ENCODE measurements at regions not wholly inside any gene's neighbourhood (a gene's known extent, or its start where the extent isn't known, plus 50 kb on each side); places are given as distances from the start of the nearest gene placed in this dataset.

GRCh38 chr20:57794600-57795341 is 85.0 kb upstream of the PMEPA1 start:
- DNase-seq = no peak

GRCh38 chr20:57794036-57794435 is 84.2 kb upstream of the PMEPA1 start:
- no peak for DNase-seq

- DNase-seq = no peak
These were observed 83.6 kb upstream of the PMEPA1 start for GRCh38 chr20:57793421-57793820.

GRCh38 chr20:57792386-57793080 is 82.7 kb upstream of the PMEPA1 start:
- DNase-seq = no peak

- DNase-seq = no peak
These were observed 82.2 kb upstream of the PMEPA1 start for GRCh38 chr20:57791966-57792365.

- DNase-seq = no peak
These were observed 81.6 kb upstream of the PMEPA1 start for GRCh38 chr20:57791178-57791962.

GRCh38 chr20:57790176-57790575 is 80.4 kb upstream of the PMEPA1 start:
- no peak for DNase-seq

GRCh38 chr20:57788936-57789613 is 79.3 kb upstream of the PMEPA1 start:
- DNase-seq = no peak

GRCh38 chr20:57787990-57788781 is 78.4 kb upstream of the PMEPA1 start:
- no peak for DNase-seq

- DNase-seq = no peak
These were observed 77.6 kb upstream of the PMEPA1 start for GRCh38 chr20:57787151-57787989.

GRCh38 chr20:57786304-57786932 is 76.6 kb upstream of the PMEPA1 start:
- DNase-seq = no peak

- DNase-seq = no peak
These were observed 75.9 kb upstream of the PMEPA1 start for GRCh38 chr20:57785720-57786119.

- DNase-seq = no peak
These were observed 75.2 kb upstream of the PMEPA1 start for GRCh38 chr20:57785061-57785460.

GRCh38 chr20:57783956-57784837 is 74.4 kb upstream of the PMEPA1 start:
- DNase-seq = no peak

GRCh38 chr20:57783196-57783595 is 73.4 kb upstream of the PMEPA1 start:
- no peak for DNase-seq

- no peak for DNase-seq
These were observed 72.8 kb upstream of the PMEPA1 start for GRCh38 chr20:57782631-57783041.

GRCh38 chr20:57781901-57782300 is 72.1 kb upstream of the PMEPA1 start:
- no peak for DNase-seq

GRCh38 chr20:57780906-57781305 is 71.1 kb upstream of the PMEPA1 start:
- DNase-seq = no peak

- no peak for DNase-seq
These were observed 70.6 kb upstream of the PMEPA1 start for GRCh38 chr20:57780398-57780797.

Data from NCI-H2107 (cell line).